LHCN-M2 (cell line): ENCODE measurements at regions not wholly inside any gene's neighbourhood (a gene's known extent, or its start where the extent isn't known, plus 50 kb on each side); places are given as distances from the start of the nearest gene placed in this dataset.
"Not testable (repeated sequence)": the region's sequence is repeated elsewhere in the genome, so short reads cannot be mapped to it uniquely, and the experiment has no call there.

Source experiments
- DNase-seq: peaks from one replicate; pipeline ENCODE4 v3.0.0-alpha.2; 2012; ENCODE audit warnings: low read depth

DNA sequence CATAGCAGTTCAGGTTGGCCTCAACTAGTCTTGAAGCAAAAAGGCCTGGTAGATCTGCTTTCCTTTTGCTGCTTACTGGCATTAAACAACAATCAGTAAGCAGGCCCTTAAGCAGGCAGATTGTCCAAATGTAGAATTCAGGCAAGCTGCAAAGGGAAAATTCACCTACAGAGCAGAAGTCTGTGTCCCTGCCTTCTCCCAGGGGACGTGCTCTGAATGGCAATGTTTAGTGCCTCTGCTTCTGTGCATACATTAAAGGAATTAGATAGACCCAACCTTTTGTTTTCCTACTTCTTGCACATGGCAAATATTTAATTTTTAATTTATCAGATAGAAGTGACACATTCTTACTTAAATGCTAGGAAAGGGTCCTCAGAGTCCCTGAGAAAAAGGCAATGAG, 328.8 kb upstream of the PIK3R1 start:
- DNase-seq = no peak

GRCh38 chr5:67880876-67881275, 334.7 kb upstream of the PIK3R1 start:
- no peak for DNase-seq

DNA sequence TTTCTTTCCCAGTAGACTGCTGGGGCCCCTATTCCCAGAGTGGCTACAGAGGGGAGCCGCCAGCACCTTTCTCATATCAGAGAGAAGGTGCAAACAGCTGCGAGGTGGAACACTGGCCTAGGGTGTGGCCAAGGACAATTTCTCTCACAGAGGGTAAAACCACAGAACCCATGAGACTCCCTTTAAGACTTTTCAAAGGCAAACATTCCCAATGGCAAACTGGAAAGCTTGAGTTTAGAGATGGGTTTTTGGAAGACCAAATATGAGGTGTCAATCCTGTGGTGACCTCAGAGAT, 335.1 kb upstream of the PIK3R1 start:
- no peak for DNase-seq

DNA sequence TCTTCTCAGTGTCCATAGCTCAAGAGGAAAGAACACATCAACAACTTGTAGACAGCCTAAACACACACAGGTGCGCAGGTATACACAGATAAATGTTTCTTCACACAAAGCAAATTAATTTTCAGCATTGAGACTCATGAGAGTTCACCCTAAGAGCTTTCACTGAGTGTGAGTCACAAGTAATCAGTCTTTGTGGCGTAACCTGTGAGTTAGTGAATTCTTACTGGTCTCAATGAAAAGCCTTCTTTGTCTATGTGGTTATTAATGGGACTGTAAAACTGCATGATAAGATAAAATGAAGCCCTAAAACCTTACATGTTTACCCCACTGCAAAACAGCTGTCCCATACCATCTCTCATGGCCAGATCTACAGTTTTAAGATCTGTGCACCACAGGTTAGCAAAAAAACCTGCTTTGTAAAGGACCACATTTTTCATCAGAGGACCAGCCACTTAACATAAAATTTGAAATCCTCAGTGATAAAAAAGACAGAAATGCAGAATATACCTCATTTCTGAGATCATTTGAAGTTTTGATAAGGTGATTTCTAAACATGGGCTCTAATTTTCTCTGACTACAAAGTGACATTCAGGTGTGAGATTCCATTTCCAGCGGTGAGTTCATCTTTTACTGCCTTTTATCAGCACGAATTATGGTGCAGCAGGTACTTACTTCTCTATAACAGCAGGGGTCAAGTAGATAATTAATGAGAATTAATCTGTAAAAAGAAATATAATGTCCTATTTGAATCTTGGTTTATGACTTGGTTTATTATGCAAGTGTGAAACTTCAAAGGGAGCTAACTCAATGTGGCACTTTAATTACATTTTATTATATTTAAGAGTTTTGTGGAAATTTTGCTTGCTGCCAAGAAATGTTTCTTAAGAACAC, 335.7 kb upstream of the PIK3R1 start:
- peak; percentile 7 for DNase-seq

DNA sequence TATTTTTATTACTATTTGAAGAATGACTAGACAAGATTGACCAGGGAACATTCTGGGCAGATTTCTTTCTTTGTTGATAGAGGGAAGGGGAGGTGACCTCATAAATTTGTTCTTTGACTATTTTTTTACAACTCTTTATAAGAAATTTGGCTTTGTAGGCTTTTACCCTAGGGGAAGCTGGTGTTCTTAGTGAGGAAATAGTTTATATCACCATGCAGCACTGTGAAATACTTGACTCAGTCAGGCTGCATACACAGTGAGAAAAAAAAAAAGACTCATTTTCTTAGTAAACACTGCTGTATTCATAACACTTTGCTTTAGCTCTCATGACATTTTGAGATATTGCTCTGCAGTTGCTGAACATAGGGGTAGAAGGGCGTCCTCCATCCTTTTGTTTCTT, 336.6 kb upstream of the PIK3R1 start:
- DNase-seq = no peak

DNA sequence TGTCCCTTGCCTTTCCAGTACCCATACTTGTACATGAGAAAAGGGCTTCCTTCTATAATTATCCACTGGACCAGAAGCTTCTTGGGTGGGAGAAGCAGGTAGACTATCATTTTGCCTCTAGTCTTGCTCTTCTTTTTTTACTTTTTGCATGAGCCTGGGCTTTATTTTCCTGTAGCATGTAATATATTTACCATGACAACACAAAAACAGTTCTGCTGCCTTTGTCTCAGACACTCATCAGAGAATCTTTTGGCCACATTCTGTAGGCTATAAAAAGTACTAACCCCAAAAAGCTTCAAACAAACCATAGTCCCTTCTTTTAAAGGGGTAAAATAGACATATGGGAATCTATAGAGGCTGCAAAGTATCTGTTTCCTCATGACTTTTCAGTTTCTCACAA, 339.2 kb upstream of the PIK3R1 start:
- no peak for DNase-seq

DNA sequence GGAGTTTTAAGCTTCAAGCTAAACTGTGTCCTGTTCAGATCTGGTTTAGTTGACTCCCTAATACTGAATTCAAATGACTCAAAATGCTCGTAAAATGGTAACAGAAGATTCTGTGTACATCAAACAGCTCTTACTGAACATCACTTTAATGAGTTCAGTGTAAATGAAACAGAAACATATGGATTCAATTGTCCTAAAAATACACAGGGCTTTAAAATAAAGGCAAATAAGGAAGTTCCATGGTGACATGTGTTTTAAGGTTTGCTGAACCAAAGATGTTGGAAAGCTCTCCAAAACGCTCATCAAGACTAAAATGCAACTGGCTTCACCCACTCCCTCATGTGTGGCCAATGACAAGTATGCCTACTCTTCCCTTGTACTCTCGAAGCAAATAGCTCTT, 340.0 kb upstream of the PIK3R1 start:
- no peak for DNase-seq

- DNase-seq = no peak
These were observed 341.6 kb upstream of the PIK3R1 start for GRCh38 chr5:67873935-67874334.

DNA sequence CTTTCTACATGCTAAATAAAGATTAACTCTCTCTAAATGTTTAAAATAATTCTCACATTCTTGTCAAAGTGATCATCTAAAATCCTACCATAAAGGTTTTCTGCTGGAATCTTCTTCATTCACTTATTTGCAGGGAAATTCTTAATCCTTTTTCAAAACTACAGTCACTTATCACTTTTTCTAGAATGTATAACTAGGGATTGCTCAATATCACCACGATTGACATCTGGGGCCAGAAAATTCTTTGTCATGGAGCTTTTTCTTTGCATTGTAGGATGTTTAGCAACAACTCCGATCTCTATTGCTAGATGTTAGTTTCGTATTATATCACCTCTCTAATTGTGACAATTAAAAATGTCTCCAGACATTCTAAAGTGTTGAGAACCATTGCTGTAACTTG, 344.9 kb upstream of the PIK3R1 start:
- no peak for DNase-seq

DNA sequence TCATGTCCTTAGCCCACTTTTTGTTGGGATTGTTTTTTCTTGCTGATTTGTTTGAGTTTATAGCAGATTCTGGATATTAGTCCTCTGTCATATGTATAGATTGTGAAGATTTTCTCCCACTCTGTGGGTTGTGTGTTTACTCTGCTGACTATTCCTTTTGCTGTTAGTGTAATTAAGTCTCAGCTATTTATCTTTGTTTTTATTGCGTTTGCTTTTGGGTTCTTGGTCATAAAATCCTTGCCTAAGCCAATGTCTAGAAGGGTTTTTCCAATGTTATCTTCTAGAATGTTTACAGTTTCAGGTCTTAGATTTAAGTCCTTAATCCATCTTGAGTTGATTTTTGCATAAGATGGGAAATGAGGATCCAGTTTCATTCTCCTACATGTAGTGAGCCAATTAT, 351.2 kb upstream of the PIK3R1 start:
- not testable (repeated sequence) for DNase-seq

- no peak for DNase-seq
These were observed 357.0 kb upstream of the PIK3R1 start for GRCh38 chr5:67858471-67859031.

DNA sequence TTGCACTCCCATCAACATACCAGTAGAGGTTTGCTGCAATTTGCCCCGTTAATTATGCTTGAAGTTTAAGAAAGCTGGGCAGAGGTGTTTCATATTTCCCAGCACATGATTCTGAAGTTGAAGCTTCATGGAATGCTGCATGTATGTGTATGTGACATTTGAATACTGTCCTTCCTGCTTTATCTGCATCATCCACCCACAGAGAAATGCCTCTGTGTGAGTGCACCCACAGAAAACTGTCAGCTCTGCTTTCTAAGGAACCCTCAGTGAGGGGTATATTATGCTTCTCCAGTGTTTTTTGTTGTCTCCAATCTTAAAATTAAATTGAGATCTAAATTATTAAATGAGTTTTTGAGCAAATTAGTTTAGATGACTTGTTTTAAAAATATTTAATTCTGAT, 358.1 kb upstream of the PIK3R1 start:
- DNase-seq = no peak

GRCh38 chr5:67855523-67855922, 360.0 kb upstream of the PIK3R1 start:
- DNase-seq = no peak

DNA sequence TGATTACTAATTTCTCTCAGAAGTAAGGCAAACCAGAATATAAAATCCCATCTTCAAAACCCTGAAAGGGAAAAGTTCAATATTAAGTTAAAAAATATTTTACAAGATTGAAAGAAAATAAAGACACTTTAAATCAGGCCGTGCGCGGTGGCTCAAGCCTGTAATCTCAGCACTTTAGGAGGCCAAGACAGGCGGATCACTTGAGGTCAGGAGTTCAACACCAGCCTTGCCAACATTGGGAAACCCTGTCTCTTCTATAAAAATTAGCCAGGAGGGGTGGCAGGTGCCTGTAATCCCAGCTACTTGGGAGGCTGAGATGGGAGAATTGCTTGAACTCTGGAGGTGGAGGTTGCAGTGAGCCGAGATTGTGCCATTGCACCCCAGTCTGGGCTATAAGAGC, 364.6 kb upstream of the PIK3R1 start:
- not testable (repeated sequence) for DNase-seq

DNA sequence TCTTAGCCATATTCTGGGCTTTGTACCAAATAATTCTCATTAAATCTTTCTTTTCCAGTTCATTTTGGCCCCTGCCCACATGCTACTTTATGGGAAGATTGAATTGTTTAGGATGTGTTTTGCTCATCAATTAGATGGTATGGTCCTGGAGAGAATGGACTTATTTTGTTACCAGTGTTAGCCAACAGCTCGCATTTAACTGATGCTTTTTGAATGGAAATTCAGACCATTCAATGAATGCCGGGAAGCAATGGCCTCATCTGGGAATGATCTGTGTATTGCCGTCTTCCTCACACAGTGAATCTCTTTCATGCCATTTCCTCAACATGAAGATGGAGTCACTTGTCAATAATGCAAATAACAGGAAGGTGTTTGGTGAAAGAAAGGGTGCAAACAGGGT, 370.6 kb upstream of the PIK3R1 start:
- no peak for DNase-seq

DNA sequence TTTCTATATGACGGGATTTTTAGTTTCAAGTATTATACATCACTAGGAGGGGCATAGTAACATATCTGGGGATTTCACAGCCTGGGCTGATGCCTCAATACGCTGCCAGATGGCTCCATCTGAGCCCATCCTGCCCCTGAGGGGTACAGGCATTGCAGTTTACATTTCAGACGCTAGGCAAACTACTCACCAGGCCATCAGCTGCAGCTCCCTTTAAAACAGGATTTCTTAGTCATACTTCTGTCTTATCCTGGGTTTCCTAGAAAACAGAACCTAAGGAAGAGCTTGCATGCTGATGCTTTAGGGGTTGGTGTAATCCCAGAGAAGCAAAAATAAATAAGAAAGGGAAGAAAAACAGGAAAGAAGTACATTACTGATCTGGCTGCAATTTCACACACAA, 372.8 kb upstream of the PIK3R1 start:
- peak; percentile 8 for DNase-seq

DNA sequence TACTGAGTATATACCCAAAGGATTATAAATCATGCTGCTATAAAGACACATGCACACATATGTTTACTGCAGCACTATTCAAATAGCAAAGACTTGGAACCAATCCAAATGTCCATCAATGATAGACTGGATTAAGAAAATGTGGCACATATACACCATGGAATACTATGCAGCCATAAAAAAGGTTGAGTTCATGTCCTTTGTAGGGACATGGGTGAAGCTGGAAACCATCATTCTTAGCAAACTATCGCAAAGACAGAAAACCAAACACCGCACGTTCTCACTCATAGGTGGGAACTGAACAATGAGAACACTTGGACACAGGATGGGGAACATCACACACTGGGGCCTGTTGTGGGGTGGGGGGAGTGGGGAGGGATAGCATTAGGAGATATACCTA, 378.3 kb upstream of the PIK3R1 start:
- not testable (repeated sequence) for DNase-seq

DNA sequence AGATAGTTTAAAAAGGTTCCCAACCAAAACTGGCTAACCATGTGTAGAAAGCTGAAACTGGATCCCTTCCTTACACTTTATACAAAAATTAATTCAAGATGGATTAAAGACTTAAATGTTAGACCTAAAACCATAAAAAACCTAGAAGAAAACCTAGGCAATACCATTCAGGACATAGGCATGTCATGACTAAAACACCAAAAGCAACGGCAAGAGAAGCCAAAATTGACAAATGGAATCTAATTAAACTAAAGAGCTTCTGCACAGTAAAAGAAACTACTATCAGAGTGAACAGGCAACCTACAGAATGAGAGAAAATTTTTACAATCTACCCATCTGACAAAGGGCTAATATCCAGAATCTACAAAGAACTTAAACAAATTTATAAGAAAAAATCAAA, 379.1 kb upstream of the PIK3R1 start:
- not testable (repeated sequence) for DNase-seq

GRCh38 chr5:67831048-67831447, 384.5 kb upstream of the PIK3R1 start:
- no peak for DNase-seq

- no peak for DNase-seq
These were observed 388.0 kb upstream of the PIK3R1 start for GRCh38 chr5:67827541-67827940.

DNA sequence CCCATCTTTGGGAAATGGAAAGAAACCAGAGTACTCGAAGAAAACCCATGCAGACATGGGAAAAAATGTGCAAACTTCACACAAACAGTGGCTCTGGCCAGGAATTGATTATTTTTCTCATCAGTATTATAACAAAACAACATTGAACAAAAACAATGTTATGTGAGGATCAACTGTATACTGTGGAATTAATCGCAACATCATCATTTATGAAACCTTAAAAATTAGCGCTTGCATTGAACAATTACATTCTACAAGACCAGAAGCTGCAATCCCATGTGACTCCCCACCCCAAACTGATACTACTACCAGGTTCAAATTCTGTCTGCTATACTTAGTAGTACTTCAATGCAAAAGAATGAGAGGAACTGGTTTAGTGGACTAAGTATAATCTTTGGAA, 390.7 kb upstream of the PIK3R1 start:
- DNase-seq = no peak

DNA sequence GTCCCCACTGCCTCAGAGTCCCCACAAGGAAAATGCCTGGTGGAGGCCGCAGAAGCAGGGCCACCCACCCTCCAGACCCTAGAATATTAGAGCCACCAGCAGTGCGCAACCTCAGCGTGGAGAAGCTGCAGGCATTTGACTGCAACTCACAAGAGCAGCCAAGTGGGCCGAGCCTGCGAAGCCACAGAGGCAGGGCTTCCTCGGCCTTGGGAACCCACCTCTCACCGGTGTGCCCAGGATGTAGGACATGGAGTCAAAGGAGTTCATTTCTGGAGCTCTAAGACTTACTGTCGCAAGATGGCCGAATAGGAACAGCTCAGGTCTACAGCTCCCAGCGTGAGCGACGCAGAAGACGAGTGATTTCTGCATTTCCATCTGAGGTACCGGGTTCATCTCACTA, 397.9 kb upstream of the PIK3R1 start:
- DNase-seq = no peak

- no peak for DNase-seq
These were observed 399.1 kb upstream of the PIK3R1 start for GRCh38 chr5:67816456-67816855.
